ENCODE measurements at regions not wholly inside any gene's neighbourhood (a gene's known extent, or its start where the extent isn't known, plus 50 kb on each side); places are given as distances from the start of the nearest gene placed in this dataset.
A peak's percentile ranks its signal among the peaks of the same experiment; 100 is the strongest.

GRCh38 chr19:13600802-13601201, 94.5 kb upstream of the CACNA1A start:
- Mint-ChIP-seq H3K4me1 (peaks cover 20% of the 10 kb centered on the region), H3K4me3 (no peak overlapping the region), H3K27me3 (ENCODE audit: low read depth) (no peaks in the 10 kb centered on the region), H3K36me3 (no peaks in the 10 kb centered on the region), H3K27ac (no peak overlapping the region), H3K9me3 (no peaks in the 10 kb centered on the region)
- no peak for TF ChIP-seq GTF2I (CRISPR knock-in tag; conservative IDR thresholded peaks at IDR 0.05)
- TF ChIP-seq ZNF396 (CRISPR knock-in tag; IDR thresholded peaks at IDR 0.05; ENCODE audit: borderline replicate concordance): no peak
- TF ChIP-seq TEAD4 (CRISPR knock-in tag; IDR thresholded peaks at IDR 0.05): no peak
- no peak for TF ChIP-seq ESRRA (CRISPR knock-in tag; IDR thresholded peaks at IDR 0.05; ENCODE audit: borderline replicate concordance)
- no peak for DNase-seq (ENCODE audit: low spot score)
- ChIA-PET CTCF (interaction anchor here (0.9 to 4.8 kb wide), 4 partner anchors 11 to 120 kb away, joined by 3 to 69 read pairs (median 8); no protein-coding TSS in a partner anchor), POLR2A (no interaction called here)
- no peak for ATAC-seq

GRCh38 chr19:13600091-13600490, 93.8 kb upstream of the CACNA1A start:
- Mint-ChIP-seq H3K4me3 (no peak overlapping the region), H3K9me3 (no peaks in the 10 kb centered on the region), H3K27me3 (ENCODE audit: low read depth) (no peaks in the 10 kb centered on the region), H3K36me3 (no peaks in the 10 kb centered on the region), H3K4me1 (peaks cover 15% of the 10 kb centered on the region), H3K27ac (no peak overlapping the region)
- no peak for DNase-seq (ENCODE audit: low spot score)
- ChIA-PET CTCF (interaction anchor here (0.6 to 4.8 kb wide), 8 partner anchors 11 to 262 kb away, joined by 3 to 69 read pairs (median 3); no protein-coding TSS in a partner anchor), POLR2A (no interaction called here)
- TF ChIP-seq ZNF281 (CRISPR knock-in tag; IDR thresholded peaks at IDR 0.05) (no peak), ZNF671 (CRISPR knock-in tag; IDR thresholded peaks at IDR 0.05) (no peak), USF1 (CRISPR knock-in tag; IDR thresholded peaks at IDR 0.05) (no peak), ZNF138 (CRISPR knock-in tag; conservative IDR thresholded peaks at IDR 0.05) (no peak), AR (CRISPR knock-in tag; IDR thresholded peaks at IDR 0.05) (no peak), ERG (CRISPR knock-in tag; IDR thresholded peaks at IDR 0.05) (no peak), ELF4 (CRISPR knock-in tag; IDR thresholded peaks at IDR 0.05; ENCODE audit: low read depth) (no peak), STAT6 (CRISPR knock-in tag; conservative IDR thresholded peaks at IDR 0.05; ENCODE audit: low read depth) (no peak), EMX1 (CRISPR knock-in tag; IDR thresholded peaks at IDR 0.05) (no peak), MAX (CRISPR knock-in tag; IDR thresholded peaks at IDR 0.05) (no peak), ATF1 (CRISPR knock-in tag; IDR thresholded peaks at IDR 0.05) (no peak), CTCF (IDR thresholded peaks at IDR 0.05) (no peak), KAT7 (CRISPR knock-in tag; IDR thresholded peaks at IDR 0.05; ENCODE audit: borderline replicate concordance) (no peak)
- 0 out of 2 replicates have a peak, but pooled peaks have one; percentile 22 for ATAC-seq

Measured in WTC11 (cell line).